CD4-positive, alpha-beta T cell treated with Interleukin-17A for 1 hour (primary cell): ENCODE measurements at regions not wholly inside any gene's neighbourhood (a gene's known extent, or its start where the extent isn't known, plus 50 kb on each side); places are given as distances from the start of the nearest gene placed in this dataset.
"Not testable (repeated sequence)": the region's sequence is repeated elsewhere in the genome, so short reads cannot be mapped to it uniquely, and the experiment has no call there.

Source experiments
- DNase-seq: peaks from one replicate; pipeline ENCODE4 v3.0.0-alpha.2; 2020

- peak; percentile 43 for DNase-seq
These were observed 282.9 kb downstream of the USP46 start for GRCh38 chr4:52376132-52376704.

DNA sequence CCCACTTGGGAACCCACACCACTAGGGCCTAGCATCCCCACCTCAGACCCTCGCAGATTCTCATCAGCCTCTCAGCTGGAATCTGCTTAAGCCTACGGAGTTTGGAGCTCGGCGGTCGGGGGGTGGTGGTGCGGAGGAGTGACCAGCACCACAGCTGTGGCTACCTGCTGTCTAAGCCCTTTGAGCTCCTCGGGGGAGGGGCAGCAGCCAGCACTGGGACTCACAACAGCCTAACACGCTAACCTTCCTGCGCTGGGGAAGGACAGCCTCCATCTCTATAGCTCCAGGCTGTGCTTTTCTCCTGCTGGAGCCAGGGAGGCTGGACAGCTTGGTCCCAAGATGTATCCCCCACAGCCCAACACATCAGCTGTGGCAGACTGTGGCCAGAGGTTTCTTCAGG is 281.5 kb downstream of the USP46 start:
- no peak for DNase-seq

DNA sequence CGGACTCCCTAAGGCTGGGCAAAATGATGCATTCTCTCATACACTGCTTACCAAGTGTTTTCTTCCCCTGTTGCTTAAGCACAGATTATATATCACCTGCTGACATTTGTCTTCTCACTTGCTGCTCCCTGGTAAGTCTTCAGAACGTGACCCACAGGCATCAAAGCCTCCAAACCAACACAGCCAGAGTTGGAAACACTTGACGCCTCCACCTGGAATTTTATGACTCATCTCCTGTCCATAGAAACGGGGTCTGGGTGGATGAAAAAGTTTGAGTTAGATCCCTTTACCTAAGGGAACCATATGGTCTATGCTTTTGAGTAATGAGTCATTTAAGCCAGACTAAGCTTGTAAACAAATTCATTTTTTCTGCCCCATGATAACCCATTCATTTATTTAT is 251.6 kb downstream of the USP46 start:
- DNase-seq: no peak

- no peak for DNase-seq
These were observed 251.1 kb downstream of the USP46 start for GRCh38 chr4:52408032-52408431.

DNA sequence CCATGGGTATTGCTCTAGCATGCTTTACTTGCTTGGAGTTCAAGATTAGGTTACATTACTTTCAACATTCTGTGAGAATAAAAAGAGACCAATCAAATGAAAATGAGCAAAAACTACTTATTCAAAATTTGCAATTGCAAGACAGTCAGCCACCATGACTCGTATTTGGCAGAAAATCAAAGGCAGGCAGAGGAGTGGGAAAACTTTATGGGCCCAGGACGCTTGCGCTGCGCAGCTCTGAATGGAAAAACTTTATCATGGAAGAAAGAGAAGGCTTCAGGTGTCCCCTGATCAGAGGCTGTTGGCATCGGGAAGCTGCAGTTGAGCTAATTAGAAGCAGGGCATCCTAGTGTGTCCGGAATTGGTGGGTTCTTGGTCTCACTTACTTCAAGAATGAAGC is 250.6 kb downstream of the USP46 start:
- no peak for DNase-seq

- DNase-seq: not testable (repeated sequence)
These were observed 249.3 kb downstream of the USP46 start for GRCh38 chr4:52409766-52410165.

- no peak for DNase-seq
These were observed 248.1 kb downstream of the USP46 start for GRCh38 chr4:52410971-52411370.

GRCh38 chr4:52420330-52420729 is 238.8 kb downstream of the USP46 start:
- DNase-seq: no peak

GRCh38 chr4:52421811-52422213 is 237.3 kb downstream of the USP46 start:
- DNase-seq: no peak

DNA sequence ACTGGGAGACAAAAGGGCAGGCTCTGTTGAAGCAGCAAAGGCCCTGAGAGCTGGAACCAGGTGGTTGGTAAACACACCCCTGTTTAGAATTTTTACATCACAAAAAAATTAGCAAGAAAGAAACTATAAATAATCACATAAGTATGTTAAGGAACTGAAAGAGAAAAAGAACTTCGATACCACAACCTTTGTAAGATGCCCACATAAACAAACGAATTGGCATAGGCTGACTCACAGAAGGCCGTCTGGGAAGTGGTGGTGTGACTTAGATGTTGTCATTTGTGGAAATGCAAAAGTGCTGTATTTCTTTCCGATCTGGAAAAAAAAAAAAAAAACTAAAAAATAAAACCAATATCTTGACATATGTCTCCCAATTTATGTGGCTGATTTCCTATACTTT is 235.1 kb downstream of the USP46 start:
- no peak for DNase-seq

DNA sequence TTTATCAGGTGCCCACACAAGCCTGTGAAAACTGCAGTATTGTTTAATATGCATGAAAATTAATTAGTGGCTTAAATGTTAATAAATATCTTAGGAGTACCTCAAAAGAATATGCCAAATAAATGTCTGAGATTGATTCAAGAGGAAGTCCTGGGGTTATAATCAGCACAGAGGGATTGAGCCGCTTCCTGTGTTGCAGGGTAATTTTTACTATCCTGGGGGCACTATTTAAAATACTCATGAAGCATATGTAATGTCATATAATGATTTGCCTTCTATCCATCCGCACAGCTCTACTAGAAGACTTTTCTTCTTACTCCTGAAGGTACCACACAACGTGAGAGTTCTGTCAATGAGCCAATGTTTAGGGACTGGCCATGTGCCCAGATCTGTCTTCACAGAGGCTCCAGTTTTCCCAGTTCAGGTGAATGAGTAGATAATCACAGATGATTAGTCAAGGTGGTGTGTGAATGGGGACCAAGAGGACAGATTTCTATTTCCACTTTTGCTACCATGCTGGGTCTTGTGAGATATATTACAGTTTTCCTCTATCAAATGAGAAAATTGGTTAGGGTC is 233.3 kb downstream of the USP46 start:
- no peak for DNase-seq

DNA sequence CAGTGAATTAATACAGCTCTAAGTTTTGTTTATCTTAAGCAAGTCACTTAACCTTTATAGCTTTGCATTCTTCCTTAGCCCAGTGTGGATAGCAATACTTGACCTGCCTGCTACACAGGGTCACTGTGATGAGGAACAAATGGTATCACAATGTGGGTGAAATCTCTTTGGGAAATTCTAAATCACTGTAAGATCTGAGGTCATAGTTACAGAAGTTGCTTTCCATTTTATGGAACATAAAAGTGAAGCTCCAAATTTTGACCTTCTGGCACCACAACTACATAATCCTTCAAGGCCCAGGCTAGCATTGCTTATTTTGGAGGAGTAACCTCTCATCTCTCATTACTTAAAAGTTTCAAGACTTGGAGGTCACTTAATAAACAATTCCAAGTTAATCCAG is 227.7 kb downstream of the USP46 start:
- DNase-seq: no peak

DNA sequence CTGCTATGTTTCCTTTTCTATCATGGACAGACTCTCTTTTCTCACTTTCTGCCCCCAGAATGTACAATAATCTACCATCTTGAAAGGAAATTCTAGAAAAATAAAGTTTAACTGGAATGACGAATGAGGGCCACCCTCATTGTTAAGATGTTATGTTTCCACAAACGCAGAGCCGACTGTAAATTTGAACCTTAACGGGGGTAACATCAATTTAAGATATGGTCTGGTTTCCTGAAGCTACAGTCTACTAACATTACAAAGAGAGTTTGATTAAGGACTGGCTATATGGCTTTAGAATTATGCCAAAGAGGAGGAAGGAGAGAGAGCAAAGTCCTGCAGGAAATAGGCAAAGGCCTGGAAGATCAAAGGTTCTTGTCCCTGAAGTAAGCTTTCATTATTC is 227.2 kb downstream of the USP46 start:
- DNase-seq: no peak

- DNase-seq: not testable (repeated sequence)
These were observed 216.6 kb downstream of the USP46 start for GRCh38 chr4:52442524-52442923.

DNA sequence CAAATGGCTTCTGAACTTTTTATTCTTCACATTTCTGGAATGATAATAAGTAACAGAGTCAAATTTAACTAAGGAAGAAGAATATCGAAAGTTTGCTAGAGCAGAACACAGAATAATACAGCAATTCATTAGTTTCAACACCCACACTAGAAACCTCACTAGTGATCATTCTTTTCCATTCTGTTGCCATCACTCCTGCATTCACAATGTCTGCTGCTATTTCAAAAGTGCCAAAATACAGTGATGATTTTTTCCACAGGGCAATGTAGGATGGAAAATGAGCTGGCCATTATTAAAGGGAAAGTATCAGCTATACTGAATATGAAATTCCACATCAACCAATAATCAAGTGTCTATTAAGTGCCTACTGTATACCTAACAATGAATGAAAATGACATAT is 186.7 kb downstream of the USP46 start:
- no peak for DNase-seq

- DNase-seq: no peak
These were observed 181.8 kb downstream of the USP46 start for GRCh38 chr4:52477191-52477780.

DNA sequence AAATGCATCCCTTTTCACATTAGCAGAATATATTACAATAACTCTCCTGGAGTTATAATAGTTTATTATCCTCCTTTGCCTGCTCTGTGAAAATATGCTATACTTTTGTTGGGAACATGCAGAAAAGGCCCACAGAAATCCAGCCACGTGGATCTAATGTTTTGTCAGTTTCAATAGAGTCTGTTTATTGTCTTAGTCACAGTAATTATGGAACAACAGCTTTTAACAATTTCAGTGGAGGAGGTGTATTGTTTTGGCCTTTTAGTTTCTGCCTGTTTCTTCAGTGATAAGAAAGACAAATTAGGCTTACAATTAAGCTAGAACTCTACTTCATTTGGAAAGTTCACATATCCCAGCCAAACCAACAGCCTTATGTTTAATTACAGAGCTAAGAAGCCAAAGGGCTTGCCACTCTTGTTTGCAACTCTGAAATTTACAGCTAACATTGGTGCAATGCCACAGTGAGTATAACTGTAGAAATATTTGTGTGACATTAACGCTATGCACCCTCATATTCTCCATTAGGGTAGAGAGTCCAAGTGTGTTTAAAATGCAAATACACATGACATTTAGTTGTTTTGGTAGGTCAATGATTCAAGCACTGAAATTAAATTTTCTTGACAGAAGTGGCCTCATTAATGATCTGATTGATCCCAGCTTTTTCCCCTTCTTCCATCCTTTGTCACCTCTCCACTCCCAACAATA is 175.8 kb downstream of the USP46 start:
- no peak for DNase-seq

DNA sequence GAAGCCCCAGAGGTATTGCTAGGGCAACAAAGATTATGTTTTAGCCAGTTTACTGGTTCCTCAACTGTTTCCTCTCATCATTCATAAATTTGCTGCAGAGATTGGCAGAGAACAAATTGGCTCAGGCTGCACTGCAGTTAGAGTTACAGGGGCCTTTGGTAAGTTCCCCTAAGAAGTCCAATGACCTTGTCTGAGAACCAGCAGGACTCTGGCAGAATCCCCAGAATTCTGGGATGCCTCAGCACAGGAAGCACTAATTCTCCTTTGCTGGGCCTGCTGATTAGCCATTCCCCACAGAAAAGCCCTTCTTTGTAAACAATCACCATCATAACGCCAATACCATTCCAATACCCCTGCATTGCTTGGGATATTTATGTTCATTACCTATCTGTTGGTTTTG is 151.3 kb downstream of the USP46 start:
- no peak for DNase-seq

DNA sequence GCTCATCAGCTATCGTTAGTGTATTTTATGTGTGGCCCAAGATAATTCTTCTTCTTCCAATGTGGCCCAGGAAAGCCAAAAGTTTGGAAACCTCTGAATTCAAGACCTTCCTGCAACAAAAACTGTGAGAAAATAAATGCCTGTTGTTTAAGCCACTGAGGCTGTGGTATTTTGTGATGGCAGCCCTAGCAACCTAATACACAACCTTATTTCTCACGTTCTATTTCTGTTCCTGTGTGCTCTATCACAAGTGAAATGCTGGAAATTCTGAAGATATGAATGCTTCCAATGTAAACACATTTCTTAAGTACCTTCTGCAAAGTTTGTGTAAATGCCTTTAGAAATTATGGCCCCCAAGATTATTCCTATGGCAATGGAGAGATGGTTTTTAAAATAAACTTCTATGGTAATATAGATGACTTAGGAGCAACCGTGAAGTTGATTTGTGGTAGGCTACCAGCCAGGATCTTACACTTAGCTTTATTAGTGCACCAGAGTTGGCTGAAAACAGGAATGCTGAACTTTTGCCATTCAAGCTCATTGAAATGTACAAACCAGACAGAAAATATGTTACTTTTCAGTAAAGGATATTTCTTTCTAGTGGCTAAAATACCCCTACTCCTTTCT is 148.0 kb downstream of the USP46 start:
- no peak for DNase-seq

- no peak for DNase-seq
These were observed 147.3 kb downstream of the USP46 start for GRCh38 chr4:52511825-52512224.

DNA sequence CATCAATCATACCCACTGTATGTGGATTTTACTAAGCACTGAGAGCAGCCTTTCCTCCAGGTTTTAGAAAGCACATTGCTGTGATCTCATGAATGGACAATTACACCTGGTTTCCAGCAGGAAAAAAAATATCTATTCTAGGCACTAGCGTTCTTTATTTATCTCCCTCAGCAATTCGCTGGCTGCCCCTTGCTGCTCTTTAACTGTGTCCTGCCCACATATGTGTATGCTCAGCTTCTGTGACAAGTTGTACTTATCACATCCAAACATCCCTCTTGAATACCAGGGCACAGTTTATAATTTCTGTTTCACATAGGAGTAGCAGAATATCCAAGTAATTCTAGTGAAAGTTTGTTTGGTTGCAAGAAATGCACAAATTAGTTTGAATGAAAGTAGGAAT is 146.8 kb downstream of the USP46 start:
- no peak for DNase-seq

DNA sequence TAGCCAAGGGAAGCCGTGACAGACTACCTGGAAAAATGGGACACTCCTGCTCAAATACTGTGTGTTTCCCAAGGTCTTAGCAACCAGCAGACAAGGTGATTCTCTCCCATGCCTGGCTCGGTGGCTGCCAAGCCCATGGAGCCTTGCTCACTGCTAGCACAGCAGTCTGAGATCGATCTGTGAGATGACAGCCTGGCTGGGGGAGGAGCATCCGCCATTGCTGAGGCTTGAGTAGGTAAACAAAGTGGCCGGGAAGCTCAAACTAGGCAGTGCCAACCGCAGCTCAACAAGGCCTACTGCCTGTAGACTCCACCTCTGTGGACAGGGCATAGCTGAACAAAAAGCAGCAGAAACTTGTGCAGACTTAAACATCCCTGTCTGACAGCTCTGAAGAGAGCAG is 137.0 kb downstream of the USP46 start:
- not testable (repeated sequence) for DNase-seq

DNA sequence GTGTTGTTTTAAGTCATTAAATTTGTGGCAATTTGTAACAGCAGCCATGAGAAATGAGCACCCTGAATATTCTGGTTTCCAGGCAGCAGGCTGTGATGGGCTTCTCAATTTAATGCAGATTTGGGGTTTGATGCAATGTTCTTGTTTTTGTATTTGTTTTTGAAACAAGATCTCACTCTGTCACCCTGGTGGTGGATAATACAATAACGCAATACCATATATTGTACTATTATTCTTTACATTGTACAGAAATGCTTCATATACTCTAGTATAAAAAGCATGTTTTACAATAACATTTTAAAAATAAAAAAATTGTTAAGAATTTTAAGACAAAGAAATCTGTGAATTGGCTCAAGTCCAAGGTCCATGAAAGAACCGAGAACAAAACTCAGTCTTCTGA is 129.1 kb downstream of the USP46 start:
- no peak for DNase-seq

- DNase-seq: no peak
These were observed 123.3 kb downstream of the USP46 start for GRCh38 chr4:52535793-52536192.
